ENCODE measurements at regions not wholly inside any gene's neighbourhood (a gene's known extent, or its start where the extent isn't known, plus 50 kb on each side); places are given as distances from the start of the nearest gene placed in this dataset.

DNA sequence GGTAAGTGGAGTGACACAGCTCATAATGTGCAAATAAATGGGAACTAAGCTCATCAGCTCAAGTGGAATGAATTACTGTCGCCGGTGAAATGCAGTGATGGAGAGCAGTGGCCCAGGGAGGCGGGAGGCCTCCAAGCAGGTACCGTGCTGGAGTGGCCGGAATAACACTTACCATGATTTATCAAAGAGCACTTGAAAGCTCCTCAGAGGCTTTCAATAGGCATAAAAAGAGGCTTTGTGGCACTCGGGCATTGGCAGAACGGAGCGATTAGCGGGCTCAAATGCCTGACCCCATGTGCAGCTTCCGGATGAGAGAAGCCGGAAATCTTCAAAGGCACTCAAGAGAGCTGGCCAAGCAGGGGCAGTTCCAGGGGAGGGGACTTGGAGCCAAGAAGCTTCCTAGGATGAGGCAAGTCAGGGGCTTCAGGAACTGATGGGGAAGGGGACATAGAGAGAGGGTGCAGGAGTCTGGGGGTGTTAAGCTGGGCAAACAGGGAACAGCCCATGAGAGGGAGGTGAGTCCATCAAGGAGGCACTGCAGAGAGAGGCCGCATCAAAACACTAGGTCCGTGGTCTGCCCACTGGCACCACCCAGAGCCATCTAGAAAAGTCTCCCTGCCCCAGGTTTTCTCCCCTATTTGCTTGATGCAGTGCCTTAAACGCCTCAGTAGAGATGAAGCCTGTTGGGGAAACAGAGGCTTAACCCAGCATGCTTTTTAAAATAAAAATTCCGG lies 144.0 kb upstream of the IRX6 start:
- DNase-seq = no peak
- H3K9ac ChIP-seq (ENCODE audit: low read depth, low read length) = no peak overlapping the region
- no peak overlapping the region for H2AK9ac ChIP-seq (replicated peaks; ENCODE audit: low read depth, low read length, poor library complexity)
- no peak overlapping the region for H3K56ac ChIP-seq (ENCODE audit: extremely low read depth, insufficient read depth, low read length)
- no peak overlapping the region for H2AFZ ChIP-seq (replicated peaks; ENCODE audit: low read length, poor library complexity)
- in situ Hi-C loops (cut with MboI; ENCODE audit: low sequenced_read_pairs) = no loop called here
- H3K27me3 ChIP-seq (ENCODE audit: control insufficient read depth, insufficient read depth, low read length) = no peaks in the 10 kb centered on the region
- H2BK5ac ChIP-seq (ENCODE audit: low read depth, low read length, poor library complexity, severe bottlenecking) = no peak overlapping the region
- H3K23ac ChIP-seq (ENCODE audit: low read depth, low read length) = no peak overlapping the region
- dilution Hi-C loops (cut with HindIII; ENCODE audit: low sequenced_read_pairs, unreplicated experiment) = no loop called here
- H3K4me2 ChIP-seq (ENCODE audit: low read depth, low read length) = no peak overlapping the region
- no peak overlapping the region for H4K91ac ChIP-seq (ENCODE audit: insufficient read depth, low read depth, low read length)
- WGBS, 2 experiments (ENCODE audit: extremely low coverage in 2 of 2, insufficient read length in 1 of 2) = 67% methylated on average over 7 of the region's 15 CpGs; no CpG with 5 or more reads in 1 of the 2 experiments
- H4K20me1 ChIP-seq (ENCODE audit: insufficient read depth, low read length) = no peaks in the 10 kb centered on the region
- H3K18ac ChIP-seq (ENCODE audit: low read depth, low read length) = no peak overlapping the region
- H2AK5ac ChIP-seq (ENCODE audit: low read depth, low read length) = no peak overlapping the region
- H3K27ac ChIP-seq (ENCODE audit: insufficient read depth, low read length) = no peak overlapping the region
- H3K4me1 ChIP-seq (ENCODE audit: control insufficient read depth, insufficient read depth, low read length) = no peaks in the 10 kb centered on the region
- no peak overlapping the region for H2BK20ac ChIP-seq (ENCODE audit: low read depth, low read length)
- no peaks in the 10 kb centered on the region for H3K36me3 ChIP-seq (ENCODE audit: control insufficient read depth, insufficient read depth, low read length)
- H3K4me3 ChIP-seq (ENCODE audit: insufficient read depth, low read depth, low read length) = no peak overlapping the region
- no peak for ATAC-seq (ENCODE audit: low read depth)
- no peak overlapping the region for H4K8ac ChIP-seq (ENCODE audit: low read depth in 2 of 2, low read length in 2 of 2)
- no peak overlapping the region for H2BK15ac ChIP-seq (ENCODE audit: low read depth, low read length)
- peaks cover 10% of the 10 kb centered on the region; the same call in 1 of the 2 replicates for H3K9me3 ChIP-seq (ENCODE audit: control insufficient read depth, insufficient read depth, low read length)
- H3K79me1 ChIP-seq (ENCODE audit: low read depth in 1 of 2, low read length in 2 of 2) = no peaks in the 10 kb centered on the region
- ChIA-PET CTCF (no interaction called here), POLR2A (ENCODE audit: unreplicated experiment) (no interaction called here)
- no peak overlapping the region for H3K14ac ChIP-seq (replicated peaks; ENCODE audit: low read depth, low read length)
- TF ChIP-seq CEBPB (IDR thresholded peaks at IDR 0.05; ENCODE audit: low read depth, low read length) = no peak
- no peak for TF ChIP-seq CHD1 (IDR thresholded peaks at IDR 0.05; ENCODE audit: low read depth, low read length)
- no peak for TF ChIP-seq MXI1 (IDR thresholded peaks at IDR 0.05; ENCODE audit: borderline replicate concordance, low read depth, low read length)
- TF ChIP-seq NFE2L2 (IDR thresholded peaks at IDR 0.05; ENCODE audit: low read depth, low read length) = no peak
- no peak for TF ChIP-seq RFX5 (IDR thresholded peaks at IDR 0.05; ENCODE audit: low read depth, low read length)
- no peak for TF ChIP-seq MAFK (IDR thresholded peaks at IDR 0.05; ENCODE audit: low read depth, low read length)
- TF ChIP-seq RAD21 (IDR thresholded peaks at IDR 0.05; ENCODE audit: low read length) = no peak
- TF ChIP-seq, protein P1, sequence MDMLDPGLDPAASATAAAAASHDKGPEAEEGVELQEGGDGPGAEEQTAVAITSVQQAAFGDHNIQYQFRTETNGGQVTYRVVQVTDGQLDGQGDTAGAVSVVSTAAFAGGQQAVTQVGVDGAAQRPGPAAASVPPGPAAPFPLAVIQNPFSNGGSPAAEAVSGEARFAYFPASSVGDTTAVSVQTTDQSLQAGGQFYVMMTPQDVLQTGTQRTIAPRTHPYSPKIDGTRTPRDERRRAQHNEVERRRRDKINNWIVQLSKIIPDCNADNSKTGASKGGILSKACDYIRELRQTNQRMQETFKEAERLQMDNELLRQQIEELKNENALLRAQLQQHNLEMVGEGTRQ (IDR thresholded peaks at IDR 0.05; ENCODE audit: low read depth, low read length) = no peak
- TF ChIP-seq MAZ (IDR thresholded peaks at IDR 0.05; ENCODE audit: borderline replicate concordance, low read depth, low read length) = no peak
- TF ChIP-seq, protein P2, sequence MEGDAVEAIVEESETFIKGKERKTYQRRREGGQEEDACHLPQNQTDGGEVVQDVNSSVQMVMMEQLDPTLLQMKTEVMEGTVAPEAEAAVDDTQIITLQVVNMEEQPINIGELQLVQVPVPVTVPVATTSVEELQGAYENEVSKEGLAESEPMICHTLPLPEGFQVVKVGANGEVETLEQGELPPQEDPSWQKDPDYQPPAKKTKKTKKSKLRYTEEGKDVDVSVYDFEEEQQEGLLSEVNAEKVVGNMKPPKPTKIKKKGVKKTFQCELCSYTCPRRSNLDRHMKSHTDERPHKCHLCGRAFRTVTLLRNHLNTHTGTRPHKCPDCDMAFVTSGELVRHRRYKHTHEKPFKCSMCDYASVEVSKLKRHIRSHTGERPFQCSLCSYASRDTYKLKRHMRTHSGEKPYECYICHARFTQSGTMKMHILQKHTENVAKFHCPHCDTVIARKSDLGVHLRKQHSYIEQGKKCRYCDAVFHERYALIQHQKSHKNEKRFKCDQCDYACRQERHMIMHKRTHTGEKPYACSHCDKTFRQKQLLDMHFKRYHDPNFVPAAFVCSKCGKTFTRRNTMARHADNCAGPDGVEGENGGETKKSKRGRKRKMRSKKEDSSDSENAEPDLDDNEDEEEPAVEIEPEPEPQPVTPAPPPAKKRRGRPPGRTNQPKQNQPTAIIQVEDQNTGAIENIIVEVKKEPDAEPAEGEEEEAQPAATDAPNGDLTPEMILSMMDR (conservative IDR thresholded peaks at IDR 0.05; ENCODE audit: low read depth, low read length) = no peak
- TF ChIP-seq POLR2A (IDR thresholded peaks at IDR 0.05; ENCODE audit: low read depth, low read length) = no peak
- TF ChIP-seq FOS (IDR thresholded peaks at IDR 0.05; ENCODE audit: low read depth, low read length) = no peak
- no peak for TF ChIP-seq SMC3 (IDR thresholded peaks at IDR 0.05; ENCODE audit: low read depth, low read length)
- TF ChIP-seq RCOR1 (IDR thresholded peaks at IDR 0.05; ENCODE audit: insufficient replicate concordance, low read length) = no peak
- no TSS peak for BruUV-seq (replicated peaks)
- no peak overlapping the region for H3K4ac ChIP-seq (ENCODE audit: low read depth, low read length)
- no peak overlapping the region for H4K5ac ChIP-seq (ENCODE audit: low read depth, low read length)
- H3K9me1 ChIP-seq (ENCODE audit: insufficient read depth, low read length) = no peaks in the 10 kb centered on the region
- no peak overlapping the region for H2BK120ac ChIP-seq (ENCODE audit: low read depth, low read length)
- intact Hi-C loops (cut with micrococcal nuclease) = no loop called here

Measured in IMR-90 (cell line).